ENCODE measurements at regions not wholly inside any gene's neighbourhood (a gene's known extent, or its start where the extent isn't known, plus 50 kb on each side); places are given as distances from the start of the nearest gene placed in this dataset.

GRCh38 chr10:128286141-128286761 lies 160.0 kb upstream of the MKI67 start:
- DNase-seq (ENCODE audit: low spot score): no peak
- no peak for TF ChIP-seq CTCF (IDR thresholded peaks at IDR 0.05; ENCODE audit: borderline replicate concordance, control extremely low read depth, extremely low read depth, insufficient read depth, missing control alignments)
- in situ Hi-C loops (cut with MboI; ENCODE audit: low sequenced_read_pairs, unreplicated experiment): no loop called here

- TF ChIP-seq CTCF (IDR thresholded peaks at IDR 0.05; ENCODE audit: borderline replicate concordance, control extremely low read depth, extremely low read depth, insufficient read depth, missing control alignments): no peak
- no peak for DNase-seq (ENCODE audit: low spot score)
- in situ Hi-C loops (cut with MboI; ENCODE audit: low sequenced_read_pairs, unreplicated experiment): no loop called here
Observed at GRCh38 chr10:128286762-128287500, 160.7 kb upstream of the MKI67 start.

DNA sequence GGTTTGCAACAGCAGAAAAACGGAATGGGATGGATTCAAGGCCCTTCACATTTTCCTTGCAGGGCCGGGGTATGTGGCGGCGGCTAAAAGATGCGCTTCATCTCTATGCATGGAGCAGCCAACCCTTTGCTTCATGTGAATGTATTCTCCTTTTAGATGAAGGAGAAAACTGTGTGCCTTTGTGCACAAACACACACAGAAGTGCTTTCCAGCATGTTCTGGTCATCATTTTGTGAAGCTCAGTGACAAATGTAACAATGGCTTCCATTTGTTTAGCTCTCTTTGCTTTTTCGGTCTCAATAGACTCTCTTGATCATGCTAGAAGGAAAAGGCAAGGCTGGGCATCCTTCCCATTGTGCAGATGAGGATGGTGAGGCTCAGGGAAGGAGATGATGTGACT lies 161.7 kb upstream of the MKI67 start:
- DNase-seq (ENCODE audit: low spot score): no peak
- in situ Hi-C loops (cut with MboI; ENCODE audit: low sequenced_read_pairs, unreplicated experiment): no loop called here

DNA sequence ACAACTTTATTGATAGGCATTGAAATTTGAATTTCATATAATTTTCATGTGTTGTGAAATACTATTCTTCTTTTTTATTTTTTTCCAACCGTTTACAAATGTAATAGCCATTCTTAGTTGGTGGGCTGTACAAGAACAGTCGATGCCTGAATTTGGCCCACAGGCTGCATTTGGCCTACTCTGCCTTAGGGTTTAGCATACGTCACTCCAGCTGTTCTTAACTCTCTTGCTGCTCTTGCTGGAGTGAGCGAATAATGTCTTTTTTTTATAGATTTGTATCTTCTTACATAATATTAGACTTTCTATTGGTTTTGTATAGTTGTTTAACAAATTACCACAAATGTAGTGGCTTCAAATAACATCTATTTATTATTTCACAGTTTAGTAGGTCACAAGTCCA lies 163.4 kb upstream of the MKI67 start:
- DNase-seq (ENCODE audit: low spot score): no peak
- in situ Hi-C loops (cut with MboI; ENCODE audit: low sequenced_read_pairs, unreplicated experiment): no loop called here
- no peak for TF ChIP-seq CTCF (IDR thresholded peaks at IDR 0.05; ENCODE audit: borderline replicate concordance, control extremely low read depth, extremely low read depth, insufficient read depth, missing control alignments)

More for the DNA sequence above, 161.7 kb upstream of the MKI67 start:
- no peak for TF ChIP-seq CTCF (IDR thresholded peaks at IDR 0.05; ENCODE audit: borderline replicate concordance, control extremely low read depth, extremely low read depth, insufficient read depth, missing control alignments)

GRCh38 chr10:128295003-128295402 lies 168.8 kb upstream of the MKI67 start:
- in situ Hi-C loops (cut with MboI; ENCODE audit: low sequenced_read_pairs, unreplicated experiment): no loop called here
- no peak for DNase-seq (ENCODE audit: low spot score)
- no peak for TF ChIP-seq CTCF (IDR thresholded peaks at IDR 0.05; ENCODE audit: borderline replicate concordance, control extremely low read depth, extremely low read depth, insufficient read depth, missing control alignments)

GRCh38 chr10:128296253-128297007 lies 170.2 kb upstream of the MKI67 start:
- no peak for DNase-seq (ENCODE audit: low spot score)
- no peak for TF ChIP-seq CTCF (IDR thresholded peaks at IDR 0.05; ENCODE audit: borderline replicate concordance, control extremely low read depth, extremely low read depth, insufficient read depth, missing control alignments)
- in situ Hi-C loops (cut with MboI; ENCODE audit: low sequenced_read_pairs, unreplicated experiment): no loop called here
